ENCODE measurements at regions not wholly inside any gene's neighbourhood (a gene's known extent, or its start where the extent isn't known, plus 50 kb on each side); places are given as distances from the start of the nearest gene placed in this dataset.

- TF ChIP-seq, protein P1, sequence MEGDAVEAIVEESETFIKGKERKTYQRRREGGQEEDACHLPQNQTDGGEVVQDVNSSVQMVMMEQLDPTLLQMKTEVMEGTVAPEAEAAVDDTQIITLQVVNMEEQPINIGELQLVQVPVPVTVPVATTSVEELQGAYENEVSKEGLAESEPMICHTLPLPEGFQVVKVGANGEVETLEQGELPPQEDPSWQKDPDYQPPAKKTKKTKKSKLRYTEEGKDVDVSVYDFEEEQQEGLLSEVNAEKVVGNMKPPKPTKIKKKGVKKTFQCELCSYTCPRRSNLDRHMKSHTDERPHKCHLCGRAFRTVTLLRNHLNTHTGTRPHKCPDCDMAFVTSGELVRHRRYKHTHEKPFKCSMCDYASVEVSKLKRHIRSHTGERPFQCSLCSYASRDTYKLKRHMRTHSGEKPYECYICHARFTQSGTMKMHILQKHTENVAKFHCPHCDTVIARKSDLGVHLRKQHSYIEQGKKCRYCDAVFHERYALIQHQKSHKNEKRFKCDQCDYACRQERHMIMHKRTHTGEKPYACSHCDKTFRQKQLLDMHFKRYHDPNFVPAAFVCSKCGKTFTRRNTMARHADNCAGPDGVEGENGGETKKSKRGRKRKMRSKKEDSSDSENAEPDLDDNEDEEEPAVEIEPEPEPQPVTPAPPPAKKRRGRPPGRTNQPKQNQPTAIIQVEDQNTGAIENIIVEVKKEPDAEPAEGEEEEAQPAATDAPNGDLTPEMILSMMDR (IDR thresholded peaks at IDR 0.05), result no peak
- TF ChIP-seq, protein P2, sequence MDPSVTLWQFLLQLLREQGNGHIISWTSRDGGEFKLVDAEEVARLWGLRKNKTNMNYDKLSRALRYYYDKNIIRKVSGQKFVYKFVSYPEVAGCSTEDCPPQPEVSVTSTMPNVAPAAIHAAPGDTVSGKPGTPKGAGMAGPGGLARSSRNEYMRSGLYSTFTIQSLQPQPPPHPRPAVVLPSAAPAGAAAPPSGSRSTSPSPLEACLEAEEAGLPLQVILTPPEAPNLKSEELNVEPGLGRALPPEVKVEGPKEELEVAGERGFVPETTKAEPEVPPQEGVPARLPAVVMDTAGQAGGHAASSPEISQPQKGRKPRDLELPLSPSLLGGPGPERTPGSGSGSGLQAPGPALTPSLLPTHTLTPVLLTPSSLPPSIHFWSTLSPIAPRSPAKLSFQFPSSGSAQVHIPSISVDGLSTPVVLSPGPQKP (IDR thresholded peaks at IDR 0.05; ENCODE audit: low read depth, low read length), result no peak
- no peak for TF ChIP-seq JUNB (IDR thresholded peaks at IDR 0.05)
These were observed 161.6 kb downstream of the ST6GAL2 start for GRCh38 chr2:106724301-106724794.
